GM21825 (cell line): ENCODE measurements at regions not wholly inside any gene's neighbourhood (a gene's known extent, or its start where the extent isn't known, plus 50 kb on each side); places are given as distances from the start of the nearest gene placed in this dataset.
"Not testable (repeated sequence)": the region's sequence is repeated elsewhere in the genome, so short reads cannot be mapped to it uniquely, and the experiment has no call there.

Experiments used
- ATAC-seq: cut with Tn5 transposase; IDR thresholded peaks from one replicate; pipeline ENCODE4 v1.9.1; 2021; ENCODE audit warnings: mild to moderate bottlenecking, moderate library complexity; ENCODE audit not compliant: unreplicated experiment

- ATAC-seq, result no peak
Observed at GRCh38 chr4:115678425-115678941, 565.1 kb upstream of the NDST4 start.

DNA sequence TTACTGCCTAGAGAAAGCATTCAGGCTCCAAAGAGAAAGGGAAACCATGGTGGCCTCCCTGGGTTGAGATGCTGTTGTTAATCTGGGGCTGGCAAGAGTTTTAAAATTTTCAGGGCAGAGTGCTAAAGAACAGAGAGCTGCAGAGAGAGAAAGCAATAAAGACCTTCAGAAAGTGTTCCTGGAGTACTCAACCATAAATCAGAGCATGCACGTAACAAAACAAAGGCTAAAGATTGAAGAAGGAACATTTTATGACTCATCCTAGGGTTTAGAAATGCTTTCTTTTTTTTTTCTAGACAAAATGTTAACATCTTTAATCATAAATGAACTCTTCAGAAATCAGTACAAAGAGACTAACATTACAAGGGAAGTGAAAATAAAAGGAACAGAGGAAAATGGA, 562.3 kb upstream of the NDST4 start:
- ATAC-seq, result no peak

DNA sequence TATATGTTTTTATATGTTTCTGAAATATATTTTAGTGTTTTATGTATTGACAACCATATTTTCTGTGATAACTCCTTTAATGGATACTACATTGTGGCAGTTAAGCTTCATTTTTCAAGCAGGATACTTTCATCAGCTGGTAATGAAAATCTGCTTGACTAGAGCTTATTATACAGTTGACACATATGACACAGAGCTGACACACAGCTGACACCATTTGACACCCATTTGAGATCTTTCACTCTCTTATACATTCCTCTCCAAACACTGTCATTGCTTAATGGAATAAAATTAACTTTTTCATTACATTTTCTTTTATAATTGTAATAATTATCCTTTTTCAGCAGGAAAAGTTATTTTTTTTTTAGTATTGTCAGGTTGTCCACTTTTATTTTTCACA, 561.1 kb upstream of the NDST4 start:
- no peak for ATAC-seq

DNA sequence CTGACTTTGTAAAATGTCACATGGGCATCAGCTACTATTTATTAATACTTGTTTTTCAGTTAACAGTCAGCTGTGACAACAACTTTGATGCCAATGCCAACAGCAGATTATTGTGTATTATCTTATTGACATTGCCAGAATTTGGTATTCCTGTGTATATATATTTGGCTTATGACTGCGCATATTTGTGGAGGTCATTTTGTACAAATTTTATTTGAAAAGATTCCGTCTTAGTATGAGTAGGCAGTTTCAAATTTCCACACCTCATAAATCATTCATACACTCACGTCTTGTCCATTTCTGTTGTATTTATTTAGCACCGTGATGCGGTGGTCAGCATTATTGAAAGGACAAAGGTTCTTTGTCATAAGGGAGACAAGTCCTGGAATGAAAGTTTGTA, 558.2 kb upstream of the NDST4 start:
- ATAC-seq, result no peak

- ATAC-seq, result no peak
Observed at GRCh38 chr4:115670930-115671329, 557.5 kb upstream of the NDST4 start.

DNA sequence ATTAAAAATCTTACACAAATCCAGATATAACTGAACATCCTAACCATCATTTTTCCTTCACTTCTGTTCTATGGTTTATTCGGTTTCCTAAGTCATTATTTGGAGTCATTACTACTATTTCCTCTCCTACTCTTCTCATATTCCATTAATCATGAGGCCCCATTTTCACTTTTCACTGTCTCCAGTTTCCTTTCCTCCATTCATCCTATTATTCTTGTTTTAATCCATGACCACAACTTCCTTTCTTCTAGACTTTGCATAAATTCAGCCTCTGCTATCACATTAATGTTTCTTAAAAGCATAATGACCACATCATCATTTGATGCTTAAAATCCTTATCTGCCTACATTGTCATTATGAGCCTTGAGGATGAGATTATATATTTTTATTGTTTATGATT, 555.0 kb upstream of the NDST4 start:
- no peak for ATAC-seq

GRCh38 chr4:115664285-115664684, 550.9 kb upstream of the NDST4 start:
- ATAC-seq, result no peak

DNA sequence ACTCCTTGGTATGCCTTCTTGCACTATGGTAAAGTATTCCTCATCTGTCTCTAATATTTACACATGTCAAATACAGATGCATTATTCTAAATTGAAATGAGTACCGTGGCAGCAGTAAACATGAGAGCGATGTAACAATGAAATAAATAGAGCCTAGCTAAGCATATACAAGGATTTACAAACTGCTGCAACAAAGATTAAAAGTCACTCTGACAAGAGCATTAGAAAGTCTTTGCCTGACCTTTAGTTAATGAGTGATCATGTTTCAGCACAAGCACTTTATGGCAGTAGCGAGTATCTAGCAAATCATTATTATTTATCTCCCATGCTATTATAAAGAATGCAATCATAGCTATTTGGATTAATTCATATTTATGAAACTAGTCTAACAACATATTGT, 547.0 kb upstream of the NDST4 start:
- ATAC-seq, result no peak

GRCh38 chr4:115657991-115658650, 544.7 kb upstream of the NDST4 start:
- ATAC-seq, result no peak

DNA sequence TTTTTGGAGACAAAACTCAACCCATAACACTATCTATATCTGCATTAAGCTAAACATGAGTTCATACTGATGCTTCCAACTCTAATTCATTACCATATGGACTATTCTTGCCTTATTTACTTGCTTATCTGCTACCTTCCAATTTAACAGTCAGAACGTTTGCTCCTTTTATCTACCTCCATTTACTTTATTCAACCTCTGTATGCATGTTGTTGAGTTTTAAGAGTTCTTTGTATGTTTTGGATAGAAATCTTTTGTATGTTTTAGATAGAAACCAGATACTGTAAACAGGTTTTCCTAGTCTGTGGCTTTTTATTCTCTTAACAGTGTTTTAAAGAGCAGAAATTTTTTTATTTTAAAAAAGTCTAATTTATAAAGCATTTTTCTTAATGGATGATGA, 542.2 kb upstream of the NDST4 start:
- ATAC-seq, result no peak

DNA sequence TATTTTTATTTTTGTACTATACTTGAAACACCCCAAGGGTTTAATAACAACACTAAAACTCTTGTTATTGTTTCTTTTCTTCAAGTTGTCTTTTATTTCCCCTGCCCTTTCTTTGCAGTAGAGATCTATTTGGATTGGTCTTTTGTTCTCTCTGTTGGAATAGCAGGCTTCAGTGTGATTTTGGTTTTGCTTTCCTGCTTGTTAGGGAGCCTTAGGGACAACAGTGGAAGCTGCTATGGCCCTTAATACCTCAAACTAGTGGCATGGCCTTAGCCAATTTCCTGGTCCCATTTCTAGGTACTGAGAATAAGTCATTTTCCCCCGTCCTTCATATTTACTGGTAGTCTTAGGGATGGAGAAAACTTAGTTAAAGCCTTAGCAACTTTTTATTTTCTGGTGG, 535.4 kb upstream of the NDST4 start:
- no peak for ATAC-seq

- no peak for ATAC-seq
Observed at GRCh38 chr4:115629270-115629669, 515.9 kb upstream of the NDST4 start.

- ATAC-seq, result no peak
Observed at GRCh38 chr4:115609631-115610030, 496.2 kb upstream of the NDST4 start.

DNA sequence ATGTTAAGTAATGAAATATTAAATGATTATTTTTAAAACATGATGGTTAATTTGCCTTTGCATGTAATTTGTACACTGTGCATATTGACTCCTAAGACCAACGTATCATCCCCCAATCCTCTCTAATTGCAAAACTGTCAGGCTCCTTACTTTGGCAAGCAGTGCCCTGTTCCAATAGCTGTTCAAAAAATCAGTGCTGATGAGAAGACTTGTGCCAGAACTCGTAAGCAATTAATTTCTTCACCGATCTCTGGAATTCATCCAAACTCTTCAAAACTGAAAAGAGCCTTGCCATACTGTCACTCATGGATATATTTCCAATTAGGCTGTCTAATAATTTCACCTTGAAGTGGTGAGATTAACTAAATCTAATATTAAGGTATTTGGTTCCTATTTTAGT, 493.9 kb upstream of the NDST4 start:
- ATAC-seq, result no peak

- no peak for ATAC-seq
Observed at GRCh38 chr4:115596265-115597001, 483.0 kb upstream of the NDST4 start.

DNA sequence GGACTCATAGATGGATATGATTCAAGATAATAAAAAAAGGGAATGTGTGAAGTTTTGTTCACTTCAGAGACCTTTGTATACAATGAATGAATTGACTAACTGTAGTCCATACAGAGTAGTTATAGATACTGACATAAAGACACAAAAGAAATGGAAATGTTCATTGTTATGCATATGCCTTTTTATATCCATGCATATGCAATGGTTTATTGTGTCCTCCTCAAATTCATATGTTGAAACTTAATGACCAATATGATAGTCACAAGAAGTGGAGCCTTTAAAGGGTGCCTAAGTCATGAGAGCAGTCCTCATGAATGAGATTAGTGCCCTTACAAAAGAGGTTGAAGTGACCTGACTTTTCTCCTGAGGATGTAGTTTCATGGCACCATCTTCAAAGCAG, 467.5 kb upstream of the NDST4 start:
- ATAC-seq, result no peak

GRCh38 chr4:115575851-115576250, 462.4 kb upstream of the NDST4 start:
- ATAC-seq, result no peak

- ATAC-seq, result no peak
Observed at GRCh38 chr4:115562506-115562905, 449.1 kb upstream of the NDST4 start.

DNA sequence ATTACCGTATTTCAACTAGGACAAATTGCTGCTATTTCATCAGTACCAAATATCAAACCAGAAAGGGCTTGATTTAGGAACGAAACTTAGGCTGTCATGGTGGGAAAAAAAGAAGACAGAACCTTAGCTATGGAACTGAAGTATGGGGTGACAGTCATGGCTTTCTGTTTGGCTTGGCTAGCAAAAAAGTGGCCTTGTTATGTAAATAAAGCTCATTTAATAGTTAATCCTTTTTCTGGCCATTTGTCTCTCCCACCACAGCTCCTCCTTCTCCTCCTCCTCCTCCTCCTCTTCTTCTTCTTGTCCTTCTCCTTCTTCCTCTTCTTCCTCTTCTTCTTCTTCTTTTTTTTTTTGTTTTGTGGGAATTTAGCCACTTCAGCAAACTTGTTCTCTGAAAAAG, 434.7 kb upstream of the NDST4 start:
- ATAC-seq, result no peak

DNA sequence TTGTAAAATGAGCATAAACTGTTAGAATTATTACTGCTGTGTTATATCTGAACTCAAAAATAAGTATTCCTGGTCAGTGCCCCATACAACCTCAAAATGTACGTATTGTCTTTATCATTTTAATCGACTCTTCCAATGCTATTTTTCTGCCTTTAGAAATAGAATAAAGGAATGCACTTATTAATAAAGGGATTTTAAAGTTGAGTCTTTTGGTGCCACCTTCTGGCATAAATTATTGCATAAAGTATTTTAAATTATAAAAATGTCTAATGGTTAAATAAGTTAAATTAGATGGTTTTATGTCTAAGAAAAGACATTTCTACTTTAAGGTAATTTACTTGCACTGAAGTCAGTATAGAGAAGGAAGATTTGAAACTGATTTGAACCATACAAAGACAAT, 424.0 kb upstream of the NDST4 start:
- ATAC-seq, result no peak

GRCh38 chr4:115529126-115529525, 415.7 kb upstream of the NDST4 start:
- no peak for ATAC-seq

GRCh38 chr4:115519476-115519875, 406.1 kb upstream of the NDST4 start:
- not testable (repeated sequence) for ATAC-seq

- ATAC-seq, result peak; percentile 96
Observed at GRCh38 chr4:115515772-115516171, 402.4 kb upstream of the NDST4 start.
